ENCODE measurements at regions not wholly inside any gene's neighbourhood (a gene's known extent, or its start where the extent isn't known, plus 50 kb on each side); places are given as distances from the start of the nearest gene placed in this dataset.

DNA sequence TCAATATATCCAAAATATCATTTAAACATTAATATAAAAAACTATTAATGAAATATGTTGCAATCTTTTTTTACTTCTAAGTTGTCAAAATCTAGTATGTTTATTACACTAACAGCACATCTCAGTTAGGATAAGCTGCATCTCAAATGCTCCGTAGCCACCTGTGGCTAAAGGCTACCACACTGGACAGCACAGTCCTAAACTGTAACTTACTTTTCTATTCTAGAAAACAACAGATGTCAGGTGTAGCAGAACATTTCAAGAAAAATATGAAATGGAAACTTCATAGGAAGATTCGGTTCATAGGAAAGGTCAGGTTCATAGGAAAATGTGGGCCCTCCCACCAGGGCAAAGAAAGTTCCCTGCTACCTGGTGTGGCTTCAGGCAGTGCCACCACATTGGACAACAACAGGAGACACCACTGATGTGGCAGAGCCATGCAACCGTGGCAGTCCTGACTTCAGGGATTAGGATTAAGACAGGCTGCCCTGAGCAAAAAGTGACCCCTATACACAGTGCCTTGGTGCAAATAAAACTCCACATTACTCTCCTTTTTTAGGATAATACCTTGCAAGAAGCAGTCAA, 197.8 kb upstream of the NR4A3 start:
- H3K27ac ChIP-seq, result no peak overlapping the region
- no peak for ATAC-seq
- TF ChIP-seq, protein P1, sequence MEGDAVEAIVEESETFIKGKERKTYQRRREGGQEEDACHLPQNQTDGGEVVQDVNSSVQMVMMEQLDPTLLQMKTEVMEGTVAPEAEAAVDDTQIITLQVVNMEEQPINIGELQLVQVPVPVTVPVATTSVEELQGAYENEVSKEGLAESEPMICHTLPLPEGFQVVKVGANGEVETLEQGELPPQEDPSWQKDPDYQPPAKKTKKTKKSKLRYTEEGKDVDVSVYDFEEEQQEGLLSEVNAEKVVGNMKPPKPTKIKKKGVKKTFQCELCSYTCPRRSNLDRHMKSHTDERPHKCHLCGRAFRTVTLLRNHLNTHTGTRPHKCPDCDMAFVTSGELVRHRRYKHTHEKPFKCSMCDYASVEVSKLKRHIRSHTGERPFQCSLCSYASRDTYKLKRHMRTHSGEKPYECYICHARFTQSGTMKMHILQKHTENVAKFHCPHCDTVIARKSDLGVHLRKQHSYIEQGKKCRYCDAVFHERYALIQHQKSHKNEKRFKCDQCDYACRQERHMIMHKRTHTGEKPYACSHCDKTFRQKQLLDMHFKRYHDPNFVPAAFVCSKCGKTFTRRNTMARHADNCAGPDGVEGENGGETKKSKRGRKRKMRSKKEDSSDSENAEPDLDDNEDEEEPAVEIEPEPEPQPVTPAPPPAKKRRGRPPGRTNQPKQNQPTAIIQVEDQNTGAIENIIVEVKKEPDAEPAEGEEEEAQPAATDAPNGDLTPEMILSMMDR (IDR thresholded peaks at IDR 0.05 in 4 of 5, conservative IDR thresholded peaks at IDR 0.05 in 1 of 5), result no peak
- no peak for TF ChIP-seq POLR2A (IDR thresholded peaks at IDR 0.05)
- no peaks in the 10 kb centered on the region for H3K36me3 ChIP-seq
- H3K4me1 ChIP-seq, result no peaks in the 10 kb centered on the region
- in situ Hi-C loops (cut with MboI; ENCODE audit: low sequenced_read_pairs in 4 of 4) (no loop called here), intact Hi-C loops (cut with DNase I; ENCODE audit: low total_unique reads) (no loop called here)
- H3K27me3 ChIP-seq, result no peaks in the 10 kb centered on the region
- H3K4me3 ChIP-seq, result no peak overlapping the region
- H3K9me3 ChIP-seq, result no peaks in the 10 kb centered on the region
- DNase-seq, result no peak

GRCh38 chr9:99624499-99625233, 197.0 kb upstream of the NR4A3 start:
- ATAC-seq (no peak), DNase-seq (no peak)
- H3K27ac ChIP-seq, result no peak overlapping the region
- TF ChIP-seq, protein P1 (IDR thresholded peaks at IDR 0.05 in 4 of 5, conservative IDR thresholded peaks at IDR 0.05 in 1 of 5), result no peak
- TF ChIP-seq POLR2A (IDR thresholded peaks at IDR 0.05), result no peak
- no peaks in the 10 kb centered on the region for H3K4me1 ChIP-seq
- H3K36me3 ChIP-seq, result no peaks in the 10 kb centered on the region
- in situ Hi-C loops (cut with MboI; ENCODE audit: low sequenced_read_pairs in 4 of 4) (no loop called here), intact Hi-C loops (cut with DNase I; ENCODE audit: low total_unique reads) (no loop called here)
- no peaks in the 10 kb centered on the region for H3K9me3 ChIP-seq
- no peaks in the 10 kb centered on the region for H3K27me3 ChIP-seq
- H3K4me3 ChIP-seq, result no peak overlapping the region

GRCh38 chr9:99626426-99626825, 195.3 kb upstream of the NR4A3 start:
- Histone ChIP-seq H3K27me3 (no peaks in the 10 kb centered on the region), H3K4me1 (no peaks in the 10 kb centered on the region), H3K27ac (no peak overlapping the region), H3K4me3 (no peak overlapping the region), H3K9me3 (no peaks in the 10 kb centered on the region), H3K36me3 (no peaks in the 10 kb centered on the region)
- in situ Hi-C loops (cut with MboI; ENCODE audit: low sequenced_read_pairs in 4 of 4) (no loop called here), intact Hi-C loops (cut with DNase I; ENCODE audit: low total_unique reads) (no loop called here)
- DNase-seq, result no peak
- no peak for ATAC-seq
- TF ChIP-seq, protein P1 (IDR thresholded peaks at IDR 0.05 in 4 of 5, conservative IDR thresholded peaks at IDR 0.05 in 1 of 5), result no peak
- TF ChIP-seq POLR2A (IDR thresholded peaks at IDR 0.05), result no peak

DNA sequence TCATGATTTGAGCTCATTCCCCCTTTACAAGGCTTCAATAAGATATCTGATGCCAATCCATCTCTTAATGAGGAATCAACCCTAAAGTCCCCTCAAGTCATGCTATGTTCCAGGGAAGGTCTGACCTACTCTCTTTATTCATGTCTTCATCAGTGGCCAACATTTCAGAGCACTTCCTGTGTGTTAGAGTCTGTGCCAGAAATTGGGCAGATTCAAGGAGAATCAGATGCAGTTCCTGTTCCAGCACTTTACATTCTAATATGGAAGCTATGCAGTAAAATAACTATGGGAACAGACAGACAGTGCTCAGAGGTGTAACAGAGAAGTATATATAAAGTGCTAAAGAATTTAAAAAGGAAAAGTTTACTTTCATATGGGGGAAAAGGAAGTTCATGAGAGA, 193.4 kb upstream of the NR4A3 start:
- Histone ChIP-seq H3K4me3 (no peak overlapping the region), H3K9me3 (no peaks in the 10 kb centered on the region), H3K36me3 (no peaks in the 10 kb centered on the region), H3K27me3 (no peaks in the 10 kb centered on the region), H3K4me1 (no peaks in the 10 kb centered on the region), H3K27ac (no peak overlapping the region)
- intact Hi-C loops (cut with DNase I; ENCODE audit: low total_unique reads), result no loop called here
- DNase-seq, result no peak
- TF ChIP-seq, protein P1 (IDR thresholded peaks at IDR 0.05 in 4 of 5, conservative IDR thresholded peaks at IDR 0.05 in 1 of 5), result no peak
- TF ChIP-seq POLR2A (IDR thresholded peaks at IDR 0.05), result no peak
- ATAC-seq, result no peak
- in situ Hi-C loops (cut with MboI; ENCODE audit: low sequenced_read_pairs in 4 of 4), result no loop called here
